Subcutaneous abdominal adipose tissue (tissue), 5 donors: ENCODE measurements at regions not wholly inside any gene's neighbourhood (a gene's known extent, or its start where the extent isn't known, plus 50 kb on each side); places are given as distances from the start of the nearest gene placed in this dataset.

Experiments used
- H3K27ac ChIP-seq: one replicate; pipeline ENCODE4 v1.7.0; 2013; ENCODE audit warnings: low read depth, mild to moderate bottlenecking, inconsistent platforms, low read length, moderate library complexity
- H3K27me3 ChIP-seq, 5 donors: one replicate each; pipeline ENCODE4 v1.7.0; 2013; ENCODE audit warnings: low read length in 5 of 5, inconsistent platforms in 1 of 5; ENCODE audit not compliant: control insufficient read depth in 5 of 5, insufficient read depth in 4 of 5
- H3K36me3 ChIP-seq, 5 donors: one replicate each; pipeline ENCODE4 v1.7.0; 2013; ENCODE audit warnings: low read length in 5 of 5; ENCODE audit not compliant: control insufficient read depth in 5 of 5, insufficient read depth in 5 of 5
- H3K4me1 ChIP-seq, 5 donors: one replicate each; pipeline ENCODE4 v1.7.0; 2013; ENCODE audit warnings: low read length in 5 of 5, mild to moderate bottlenecking in 3 of 5, moderate library complexity in 1 of 5; ENCODE audit not compliant: control insufficient read depth in 5 of 5, insufficient read depth in 5 of 5
- H3K4me3 ChIP-seq, 5 donors: one replicate each; pipeline ENCODE4 v1.7.0; 2013; ENCODE audit warnings: low read length in 5 of 5, low read depth in 1 of 5
- H3K9ac ChIP-seq, 5 donors: one replicate each; pipeline ENCODE4 v1.7.0; 2013; ENCODE audit warnings: low read length in 5 of 5, mild to moderate bottlenecking in 4 of 5, moderate library complexity in 3 of 5
- H3K9me3 ChIP-seq, 5 donors: one replicate each; pipeline ENCODE4 v1.7.0; 2013; ENCODE audit warnings: low read length in 5 of 5; ENCODE audit not compliant: control insufficient read depth in 5 of 5
- donor health status: healthy.
- donor health status: healthy.
- donor health status: healthy.
- donor health status: healthy.
- donor health status: healthy.

DNA sequence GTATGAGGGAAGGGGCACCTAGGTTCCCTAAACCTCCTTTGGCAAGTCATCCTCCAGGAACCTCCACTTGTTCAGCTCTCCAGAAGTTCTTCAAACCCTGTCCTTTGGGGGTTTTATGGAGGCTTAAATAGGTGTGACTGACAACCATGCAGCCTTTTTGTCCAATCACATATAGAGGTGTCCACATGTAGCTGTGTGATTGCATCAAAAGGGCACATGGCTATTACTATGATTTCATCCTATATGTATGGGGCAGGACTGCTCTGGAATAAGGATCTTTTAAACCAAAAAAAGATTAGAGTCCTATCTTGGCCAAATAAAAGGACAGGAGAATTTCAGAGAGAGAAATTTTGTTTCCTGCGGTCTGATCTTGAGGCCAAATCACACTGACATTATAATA, 453.2 kb upstream of the EPHA6 start:
- H3K27me3 ChIP-seq: no peaks in the 10 kb centered on the region
- no peaks in the 10 kb centered on the region for H3K4me1 ChIP-seq
- H3K4me3 ChIP-seq: no peak overlapping the region
- H3K27ac ChIP-seq: no peak overlapping the region
- H3K9me3 ChIP-seq: peaks cover 0 to 7% (median 3%) of the 10 kb centered on the region in 5 donors
- no peaks in the 10 kb centered on the region for H3K36me3 ChIP-seq
- no peak overlapping the region for H3K9ac ChIP-seq

GRCh38 chr3:96370637-96371036, 443.8 kb upstream of the EPHA6 start:
- no peak overlapping the region for H3K9ac ChIP-seq
- no peak overlapping the region for H3K27ac ChIP-seq
- no peaks in the 10 kb centered on the region for H3K36me3 ChIP-seq
- H3K9me3 ChIP-seq: no peaks in the 10 kb centered on the region
- H3K27me3 ChIP-seq: no peaks in the 10 kb centered on the region
- H3K4me1 ChIP-seq: no peaks in the 10 kb centered on the region
- H3K4me3 ChIP-seq: no peak overlapping the region

GRCh38 chr3:96410006-96410730, 404.2 kb upstream of the EPHA6 start:
- peaks cover 0 to 7% (median 6%) of the 10 kb centered on the region in 5 donors for H3K9me3 ChIP-seq
- H3K4me1 ChIP-seq: no peaks in the 10 kb centered on the region
- no peak overlapping the region for H3K4me3 ChIP-seq
- H3K36me3 ChIP-seq: no peaks in the 10 kb centered on the region
- no peaks in the 10 kb centered on the region for H3K27me3 ChIP-seq
- no peak overlapping the region for H3K9ac ChIP-seq
- H3K27ac ChIP-seq: no peak overlapping the region

GRCh38 chr3:96416549-96417255, 397.7 kb upstream of the EPHA6 start:
- no peaks in the 10 kb centered on the region for H3K36me3 ChIP-seq
- H3K4me1 ChIP-seq: no peaks in the 10 kb centered on the region
- H3K9ac ChIP-seq: no peak overlapping the region
- H3K4me3 ChIP-seq: no peak overlapping the region
- no peaks in the 10 kb centered on the region for H3K9me3 ChIP-seq
- no peaks in the 10 kb centered on the region for H3K27me3 ChIP-seq
- no peak overlapping the region for H3K27ac ChIP-seq

- Histone ChIP-seq H3K9ac (no peak overlapping the region), H3K27ac (no peak overlapping the region), H3K36me3 (no peaks in the 10 kb centered on the region), H3K27me3 (no peaks in the 10 kb centered on the region), H3K9me3 (no peaks in the 10 kb centered on the region), H3K4me1 (no peaks in the 10 kb centered on the region), H3K4me3 (no peak overlapping the region)
Observed at GRCh38 chr3:96428097-96428496, 386.3 kb upstream of the EPHA6 start.

GRCh38 chr3:96430079-96430478, 384.3 kb upstream of the EPHA6 start:
- Histone ChIP-seq H3K36me3 (no peaks in the 10 kb centered on the region), H3K9ac (no peak overlapping the region), H3K27ac (no peak overlapping the region), H3K4me1 (no peaks in the 10 kb centered on the region), H3K9me3 (no peaks in the 10 kb centered on the region), H3K4me3 (no peak overlapping the region), H3K27me3 (no peaks in the 10 kb centered on the region)

DNA sequence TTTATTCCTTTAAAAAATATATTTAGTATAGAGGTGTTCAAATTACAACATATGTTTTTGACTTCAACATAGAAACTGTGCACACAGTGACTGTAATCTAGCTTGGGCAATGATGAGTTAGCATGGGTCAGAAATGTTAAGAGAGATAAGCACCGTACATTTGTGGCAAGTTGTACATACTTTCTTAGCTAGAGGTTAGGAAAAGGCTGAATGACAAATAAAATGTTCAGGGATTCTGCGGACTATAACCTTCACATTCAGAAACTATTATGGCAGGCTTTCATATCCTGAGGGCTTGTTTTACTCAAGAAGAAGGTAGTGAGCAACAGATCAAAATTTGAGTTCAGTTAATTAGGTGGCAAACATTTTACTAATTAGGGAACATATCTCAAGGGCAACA, 379.7 kb upstream of the EPHA6 start:
- Histone ChIP-seq H3K36me3 (no peaks in the 10 kb centered on the region), H3K4me1 (no peaks in the 10 kb centered on the region), H3K27me3 (no peaks in the 10 kb centered on the region), H3K9ac (no peak overlapping the region), H3K27ac (no peak overlapping the region), H3K4me3 (no peak overlapping the region), H3K9me3 (no peaks in the 10 kb centered on the region)

DNA sequence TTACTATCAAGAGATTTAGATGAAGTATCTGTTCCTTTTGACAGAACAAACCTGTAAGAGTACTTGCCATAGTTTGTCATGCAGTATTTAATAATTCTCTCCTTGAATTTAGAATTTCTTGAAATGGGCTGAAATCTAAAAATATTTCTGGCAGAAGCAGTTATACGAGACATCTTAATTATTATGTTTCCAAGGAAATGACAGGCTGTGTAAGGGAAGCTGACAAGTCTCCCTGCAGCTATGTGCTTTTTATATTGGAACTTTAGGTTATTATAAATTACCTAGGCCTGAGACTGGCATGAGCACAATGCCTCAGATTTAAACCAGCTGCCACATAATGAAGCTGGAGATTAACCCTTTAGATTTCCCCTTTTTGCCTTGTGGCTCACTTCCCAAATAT, 365.0 kb upstream of the EPHA6 start:
- Histone ChIP-seq H3K36me3 (no peaks in the 10 kb centered on the region), H3K9ac (no peak overlapping the region), H3K27me3 (no peaks in the 10 kb centered on the region), H3K27ac (no peak overlapping the region), H3K9me3 (no peaks in the 10 kb centered on the region), H3K4me3 (no peak overlapping the region), H3K4me1 (peaks cover 0 to 4% (median 0%) of the 10 kb centered on the region in 5 donors)

DNA sequence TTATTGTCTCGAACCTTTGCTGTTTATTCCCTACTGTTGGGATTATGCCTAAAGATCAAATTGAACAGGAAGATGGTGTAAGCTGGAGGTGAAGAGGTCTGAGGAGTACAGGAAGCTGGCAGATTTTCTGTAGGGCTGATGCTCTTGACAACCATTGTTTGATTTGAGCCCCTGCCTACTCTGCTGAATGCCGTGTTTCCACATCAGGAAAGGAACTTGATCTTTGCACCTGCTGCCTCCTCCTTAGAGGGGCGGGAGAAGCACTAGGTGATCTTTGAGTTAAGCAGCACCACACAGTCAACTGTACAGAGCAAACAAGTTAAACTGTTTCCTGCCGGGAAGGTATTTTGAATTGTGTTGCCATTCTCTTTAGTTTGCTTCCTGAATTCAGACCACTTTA, 364.6 kb upstream of the EPHA6 start:
- H3K27ac ChIP-seq: no peak overlapping the region
- no peaks in the 10 kb centered on the region for H3K36me3 ChIP-seq
- no peaks in the 10 kb centered on the region for H3K27me3 ChIP-seq
- H3K9ac ChIP-seq: no peak overlapping the region
- peaks cover 0 to 4% (median 0%) of the 10 kb centered on the region in 5 donors for H3K4me1 ChIP-seq
- H3K9me3 ChIP-seq: no peaks in the 10 kb centered on the region
- no peak overlapping the region for H3K4me3 ChIP-seq

- no peaks in the 10 kb centered on the region for H3K9me3 ChIP-seq
- H3K27me3 ChIP-seq: no peaks in the 10 kb centered on the region
- peaks cover 0 to 4% (median 0%) of the 10 kb centered on the region in 5 donors for H3K4me1 ChIP-seq
- no peak overlapping the region for H3K9ac ChIP-seq
- H3K36me3 ChIP-seq: no peaks in the 10 kb centered on the region
- H3K4me3 ChIP-seq: no peak overlapping the region
- no peak overlapping the region for H3K27ac ChIP-seq
Observed at GRCh38 chr3:96450699-96451098, 363.7 kb upstream of the EPHA6 start.
